ENCODE measurements at regions not wholly inside any gene's neighbourhood (a gene's known extent, or its start where the extent isn't known, plus 50 kb on each side); places are given as distances from the start of the nearest gene placed in this dataset.

DNA sequence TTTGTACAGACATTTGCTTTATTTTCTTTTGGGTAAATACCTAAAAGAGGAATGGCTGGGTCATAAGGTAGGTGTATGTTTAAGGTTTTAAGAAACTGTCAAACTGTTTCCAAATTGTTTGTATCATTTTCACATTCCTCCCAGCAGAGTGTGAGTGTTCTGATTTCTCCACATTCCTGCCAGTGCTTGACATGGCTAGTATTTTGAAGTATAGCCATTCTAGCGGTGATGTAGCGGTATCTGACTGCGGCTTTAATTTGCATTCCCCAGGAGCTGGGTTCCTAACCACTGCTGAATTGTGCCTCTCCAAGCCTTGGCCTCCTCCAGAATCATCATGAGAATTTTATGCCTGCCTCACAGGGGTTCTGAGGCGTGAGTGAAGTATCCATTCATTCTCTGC, 61.8 kb upstream of the ARL4C start:
- Histone ChIP-seq H3K4me2 (ENCODE audit: low read depth, low read length, poor library complexity, severe bottlenecking) (no peak overlapping the region), H4K20me1 (ENCODE audit: insufficient read depth, low read length, poor library complexity, severe bottlenecking) (no peaks in the 10 kb centered on the region), H3F3A (ENCODE audit: low read depth) (no peaks in the 10 kb centered on the region), H3K9me3 (ENCODE audit: insufficient read depth, low read depth, low read length) (no peaks in the 10 kb centered on the region), H3K9ac (ENCODE audit: low read depth, low read length, poor library complexity, severe bottlenecking) (no peak overlapping the region), H3K9me2 (replicated peaks; ENCODE audit: low read depth, low read length) (no peaks in the 10 kb centered on the region), H3K79me2 (ENCODE audit: insufficient read depth, low read length) (no peaks in the 10 kb centered on the region), H3K36me3 (ENCODE audit: insufficient read depth, low read length) (no peaks in the 10 kb centered on the region), H3K4me1 (ENCODE audit: insufficient read depth, low read length, poor library complexity, severe bottlenecking) (peaks cover 3% of the 10 kb centered on the region), H3K27me3 (ENCODE audit: insufficient read depth, low read length, poor library complexity, severe bottlenecking) (no peaks in the 10 kb centered on the region), H3K4me3 (ENCODE audit: low read length, poor library complexity, severe bottlenecking) (no peak overlapping the region), H2AFZ (ENCODE audit: low read length) (no peak overlapping the region)
- no peak for TF ChIP-seq EZH2phosphoT487 (IDR thresholded peaks at IDR 0.05; ENCODE audit: borderline replicate concordance)
- TF ChIP-seq, protein P1, sequence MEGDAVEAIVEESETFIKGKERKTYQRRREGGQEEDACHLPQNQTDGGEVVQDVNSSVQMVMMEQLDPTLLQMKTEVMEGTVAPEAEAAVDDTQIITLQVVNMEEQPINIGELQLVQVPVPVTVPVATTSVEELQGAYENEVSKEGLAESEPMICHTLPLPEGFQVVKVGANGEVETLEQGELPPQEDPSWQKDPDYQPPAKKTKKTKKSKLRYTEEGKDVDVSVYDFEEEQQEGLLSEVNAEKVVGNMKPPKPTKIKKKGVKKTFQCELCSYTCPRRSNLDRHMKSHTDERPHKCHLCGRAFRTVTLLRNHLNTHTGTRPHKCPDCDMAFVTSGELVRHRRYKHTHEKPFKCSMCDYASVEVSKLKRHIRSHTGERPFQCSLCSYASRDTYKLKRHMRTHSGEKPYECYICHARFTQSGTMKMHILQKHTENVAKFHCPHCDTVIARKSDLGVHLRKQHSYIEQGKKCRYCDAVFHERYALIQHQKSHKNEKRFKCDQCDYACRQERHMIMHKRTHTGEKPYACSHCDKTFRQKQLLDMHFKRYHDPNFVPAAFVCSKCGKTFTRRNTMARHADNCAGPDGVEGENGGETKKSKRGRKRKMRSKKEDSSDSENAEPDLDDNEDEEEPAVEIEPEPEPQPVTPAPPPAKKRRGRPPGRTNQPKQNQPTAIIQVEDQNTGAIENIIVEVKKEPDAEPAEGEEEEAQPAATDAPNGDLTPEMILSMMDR (conservative IDR thresholded peaks at IDR 0.05; ENCODE audit: low read length): no peak

DNA sequence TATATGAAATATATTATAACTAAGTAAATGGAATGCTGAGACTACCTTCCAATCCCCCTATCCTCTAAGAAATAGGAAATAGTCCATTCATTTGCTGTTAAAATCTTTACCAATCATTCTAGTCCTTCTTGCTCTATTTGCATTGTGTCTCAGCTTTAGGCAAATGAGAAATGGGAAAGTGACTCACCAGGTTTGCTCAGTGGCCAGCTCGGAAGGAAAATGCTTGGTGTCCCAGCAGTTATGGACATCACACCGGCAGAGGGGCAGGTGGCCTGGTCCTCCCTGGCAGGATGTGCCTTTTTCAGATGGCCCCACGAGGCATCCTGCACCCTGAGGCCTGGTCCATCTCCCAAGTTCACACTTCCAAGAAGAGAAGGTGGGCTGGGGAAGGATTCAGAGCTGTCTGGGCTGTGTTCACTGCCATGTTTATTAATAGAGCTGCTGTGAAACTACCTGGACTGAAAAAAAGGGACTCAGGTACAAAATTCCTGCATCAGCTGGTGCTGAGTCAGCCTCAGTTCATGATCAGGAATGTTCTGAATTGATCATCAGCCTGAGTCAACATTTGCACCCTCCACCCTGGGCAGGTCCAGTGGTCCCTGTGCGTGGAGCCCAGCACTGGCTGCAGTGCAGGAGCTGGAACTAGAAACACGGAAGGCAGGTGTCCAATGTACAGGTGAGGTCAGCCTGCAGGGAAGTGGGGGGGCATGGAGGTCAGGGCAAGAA, 60.1 kb upstream of the ARL4C start:
- no peaks in the 10 kb centered on the region for H3F3A ChIP-seq (ENCODE audit: low read depth)
- H3K9me2 ChIP-seq (replicated peaks; ENCODE audit: low read depth, low read length): no peaks in the 10 kb centered on the region
- TF ChIP-seq EZH2phosphoT487 (IDR thresholded peaks at IDR 0.05; ENCODE audit: borderline replicate concordance): no peak
- TF ChIP-seq, protein P1 (conservative IDR thresholded peaks at IDR 0.05; ENCODE audit: low read length): no peak
- H3K27me3 ChIP-seq (ENCODE audit: insufficient read depth, low read length, poor library complexity, severe bottlenecking): no peaks in the 10 kb centered on the region
- H3K9ac ChIP-seq (ENCODE audit: low read depth, low read length, poor library complexity, severe bottlenecking): no peak overlapping the region
- H3K4me3 ChIP-seq (ENCODE audit: low read length, poor library complexity, severe bottlenecking): no peak overlapping the region
- no peaks in the 10 kb centered on the region for H4K20me1 ChIP-seq (ENCODE audit: insufficient read depth, low read length, poor library complexity, severe bottlenecking)
- H3K9me3 ChIP-seq (ENCODE audit: insufficient read depth, low read depth, low read length): no peaks in the 10 kb centered on the region
- no peaks in the 10 kb centered on the region for H3K79me2 ChIP-seq (ENCODE audit: insufficient read depth, low read length)
- H2AFZ ChIP-seq (ENCODE audit: low read length): no peak overlapping the region
- peaks cover 3% of the 10 kb centered on the region for H3K4me1 ChIP-seq (ENCODE audit: insufficient read depth, low read length, poor library complexity, severe bottlenecking)
- no peaks in the 10 kb centered on the region for H3K36me3 ChIP-seq (ENCODE audit: insufficient read depth, low read length)
- no peak overlapping the region for H3K4me2 ChIP-seq (ENCODE audit: low read depth, low read length, poor library complexity, severe bottlenecking)

DNA sequence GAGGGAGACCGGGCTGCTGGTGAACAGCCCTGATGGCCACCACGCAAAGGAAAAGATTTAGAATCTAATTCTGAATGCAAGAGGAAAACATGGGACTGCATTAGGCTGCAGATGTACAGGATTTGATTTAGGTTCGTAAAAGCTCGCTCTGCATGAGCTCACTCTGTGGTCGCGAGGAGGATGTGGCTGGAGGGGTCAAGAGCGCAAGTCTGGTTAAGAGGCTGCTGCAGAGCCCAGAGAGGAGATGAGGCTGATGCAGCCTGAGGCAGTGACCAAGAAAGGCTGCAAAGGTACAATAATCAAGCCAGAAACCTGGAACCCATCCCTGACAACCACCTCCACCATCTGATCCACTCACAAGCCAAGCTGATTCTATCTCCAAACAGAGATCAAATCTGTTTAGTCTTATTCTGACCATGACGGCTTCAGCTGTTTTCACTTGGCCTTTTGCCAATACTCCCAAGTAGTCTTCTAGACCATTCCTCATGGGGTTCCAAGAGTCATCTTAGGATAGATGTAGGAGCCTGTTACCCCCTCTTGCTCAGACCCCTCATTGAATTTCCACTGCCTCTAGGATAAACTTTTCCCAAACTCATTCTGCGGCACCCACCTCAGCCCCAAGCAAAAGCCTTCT, 58.9 kb upstream of the ARL4C start:
- Histone ChIP-seq H2AFZ (ENCODE audit: low read length) (no peak overlapping the region), H3K4me3 (ENCODE audit: low read length, poor library complexity, severe bottlenecking) (no peak overlapping the region), H3K79me2 (ENCODE audit: insufficient read depth, low read length) (no peaks in the 10 kb centered on the region), H3K4me1 (ENCODE audit: insufficient read depth, low read length, poor library complexity, severe bottlenecking) (peaks cover 5% of the 10 kb centered on the region), H4K20me1 (ENCODE audit: insufficient read depth, low read length, poor library complexity, severe bottlenecking) (no peaks in the 10 kb centered on the region), H3K9me3 (ENCODE audit: insufficient read depth, low read depth, low read length) (no peaks in the 10 kb centered on the region), H3K9me2 (replicated peaks; ENCODE audit: low read depth, low read length) (no peaks in the 10 kb centered on the region), H3K36me3 (ENCODE audit: insufficient read depth, low read length) (no peaks in the 10 kb centered on the region), H3K9ac (ENCODE audit: low read depth, low read length, poor library complexity, severe bottlenecking) (no peak overlapping the region), H3K27me3 (ENCODE audit: insufficient read depth, low read length, poor library complexity, severe bottlenecking) (no peaks in the 10 kb centered on the region), H3K4me2 (ENCODE audit: low read depth, low read length, poor library complexity, severe bottlenecking) (no peak overlapping the region), H3F3A (ENCODE audit: low read depth) (no peaks in the 10 kb centered on the region)
- TF ChIP-seq, protein P1 (conservative IDR thresholded peaks at IDR 0.05; ENCODE audit: low read length): no peak
- TF ChIP-seq EZH2phosphoT487 (IDR thresholded peaks at IDR 0.05; ENCODE audit: borderline replicate concordance): no peak

All from Loucy (cell line).